IMR-90 (cell line): ENCODE measurements at regions not wholly inside any gene's neighbourhood (a gene's known extent, or its start where the extent isn't known, plus 50 kb on each side); places are given as distances from the start of the nearest gene placed in this dataset.

Experiments
- ATAC-seq: fragments of 200-7000 bp; cut with Tn5 transposase; 2 replicates; pipeline ENCODE4 v1.9.1; 2020; ENCODE audit warnings: low read depth, mild to moderate bottlenecking, moderate library complexity
- BruUV-seq: library from RNA; stranded (reverse); fragments of 400-500 nt; replicated peaks from 2 replicates; lab custom pipeline; 2021; lab: Mats Ljungman, UMichigan
- CTCF ChIA-PET: fragments of 300-600 bp; formaldehyde crosslinking; extraction: SDS; loops from one replicate; lab custom pipeline; 2021; ENCODE audit warnings: antibody characterized with exemption; lab: Yijun Ruan, JAX
- POLR2A ChIA-PET: fragments of 300-600 bp; sonication (Branson Sonifier 250); formaldehyde crosslinking; loops from one replicate; lab custom pipeline; 2022; ENCODE audit warnings: antibody characterized with exemption; ENCODE audit not compliant: unreplicated experiment; lab: Charles Lee
- DNase-seq: peaks from one replicate; pipeline ENCODE4 v3.0.0; 2013
- H2AFZ ChIP-seq: replicated peaks from 2 replicates; pipeline ENCODE3; 2013; ENCODE audit warnings: low read length, mild to moderate bottlenecking; ENCODE audit not compliant: poor library complexity
- H2AK5ac ChIP-seq: 2 replicates; pipeline ENCODE4 v1.6.1; 2013; ENCODE audit warnings: low read depth, low read length, inconsistent platforms
- H2AK9ac ChIP-seq: replicated peaks from 2 replicates; pipeline ENCODE3; 2013; ENCODE audit warnings: mild to moderate bottlenecking, low read depth, low read length, moderate library complexity; ENCODE audit not compliant: poor library complexity
- H2BK120ac ChIP-seq: 2 replicates; pipeline ENCODE4 v1.6.1; 2013; ENCODE audit warnings: low read depth, low read length, inconsistent platforms
- H2BK15ac ChIP-seq: 3 replicates; pipeline ENCODE4 v1.6.1; 2013; ENCODE audit warnings: low read depth, low read length, inconsistent platforms
- H2BK20ac ChIP-seq: 2 replicates; pipeline ENCODE4 v1.6.1; 2013; ENCODE audit warnings: low read depth, mild to moderate bottlenecking, inconsistent platforms, low read length, moderate library complexity
- H2BK5ac ChIP-seq: 2 replicates; pipeline ENCODE4 v1.6.1; 2013; ENCODE audit warnings: mild to moderate bottlenecking, low read depth, low read length, inconsistent platforms; ENCODE audit not compliant: poor library complexity, severe bottlenecking
- H3K14ac ChIP-seq: replicated peaks from 2 replicates; pipeline ENCODE4 v1.6.1; 2013; ENCODE audit warnings: low read depth, low read length, inconsistent platforms
- H3K18ac ChIP-seq: 2 replicates; pipeline ENCODE4 v1.6.1; 2013; ENCODE audit warnings: low read depth, low read length, control low read depth
- H3K23ac ChIP-seq: 2 replicates; pipeline ENCODE4 v1.6.1; 2013; ENCODE audit warnings: low read depth, low read length, inconsistent platforms
- H3K27ac ChIP-seq: 2 replicates; pipeline ENCODE4 v1.5.1; 2013; ENCODE audit warnings: mild to moderate bottlenecking, control low read depth, low read length; ENCODE audit not compliant: insufficient read depth
- H3K27me3 ChIP-seq: 2 replicates; pipeline ENCODE4 v1.6.1; 2013; ENCODE audit warnings: low read length; ENCODE audit not compliant: control insufficient read depth, insufficient read depth
- H3K36me3 ChIP-seq: 2 replicates; pipeline ENCODE4 v1.6.1; 2013; ENCODE audit warnings: low read length, mixed read lengths; ENCODE audit not compliant: control insufficient read depth, insufficient read depth
- H3K4ac ChIP-seq: 2 replicates; pipeline ENCODE4 v1.6.1; 2013; ENCODE audit warnings: low read depth, low read length, inconsistent platforms
- H3K4me1 ChIP-seq: 2 replicates; pipeline ENCODE4 v1.6.1; 2013; ENCODE audit warnings: low read length, mixed read lengths; ENCODE audit not compliant: control insufficient read depth, insufficient read depth
- H3K4me2 ChIP-seq: 2 replicates; pipeline ENCODE4 v1.6.1; 2013; ENCODE audit warnings: low read depth, mild to moderate bottlenecking, control low read depth, low read length, moderate library complexity
- H3K4me3 ChIP-seq: 2 replicates; pipeline ENCODE4 v1.5.1; 2013; ENCODE audit warnings: low read depth, mild to moderate bottlenecking, control low read depth, low read length, moderate library complexity; ENCODE audit not compliant: insufficient read depth
- H3K56ac ChIP-seq: 2 replicates; pipeline ENCODE4 v1.6.1; 2013; ENCODE audit warnings: low read length, inconsistent platforms; ENCODE audit not compliant: insufficient read depth; ENCODE audit errors: extremely low read depth
- H3K79me1 ChIP-seq, 2 experiments: 2 replicates each; pipeline ENCODE4 v1.6.1; 2013; ENCODE audit warnings: low read length in 2 of 2, inconsistent platforms in 1 of 2, low read depth in 1 of 2
- H3K9ac ChIP-seq: 2 replicates; pipeline ENCODE4 v1.6.1; 2013; ENCODE audit warnings: low read depth, low read length, control low read depth
- H3K9me1 ChIP-seq: 2 replicates; pipeline ENCODE4 v1.6.1; 2013; ENCODE audit warnings: low read length, inconsistent platforms; ENCODE audit not compliant: insufficient read depth
- H3K9me3 ChIP-seq: 2 replicates; pipeline ENCODE4 v1.6.1; 2013; ENCODE audit warnings: low read length; ENCODE audit not compliant: control insufficient read depth, insufficient read depth
- H4K20me1 ChIP-seq: 2 replicates; pipeline ENCODE4 v1.6.1; 2013; ENCODE audit warnings: low read length, inconsistent platforms; ENCODE audit not compliant: insufficient read depth
- H4K5ac ChIP-seq: 2 replicates; pipeline ENCODE4 v1.6.1; 2013; ENCODE audit warnings: mild to moderate bottlenecking, low read depth, low read length, control low read depth
- H4K8ac ChIP-seq, 2 experiments: 2 replicates each; pipeline ENCODE4 v1.6.1; 2013; ENCODE audit warnings: low read depth in 2 of 2, low read length in 2 of 2, control low read depth in 1 of 2, inconsistent platforms in 1 of 2
- H4K91ac ChIP-seq: 2 replicates; pipeline ENCODE4 v1.6.1; 2013; ENCODE audit warnings: low read depth, low read length, inconsistent platforms; ENCODE audit not compliant: insufficient read depth
- CEBPB ChIP-seq: IDR thresholded peaks from 2 replicates; pipeline ENCODE4 v1.6.1; 2012; ENCODE audit warnings: low read depth, low read length, improper control_type of control experiment
- MAFK ChIP-seq: IDR thresholded peaks from 2 replicates; pipeline ENCODE4 v1.6.1; 2012; ENCODE audit warnings: low read depth, low read length, improper control_type of control experiment
- POLR2A ChIP-seq: IDR thresholded peaks from 2 replicates; pipeline ENCODE4 v1.6.1; 2012; ENCODE audit warnings: mild to moderate bottlenecking, low read depth, low read length
- SMC3 ChIP-seq: fragments of 150-350 bp; IDR thresholded peaks from 2 replicates; pipeline ENCODE4 v1.6.1; 2016; ENCODE audit warnings: low read depth, mild to moderate bottlenecking, antibody characterized with exemption, low read length, moderate library complexity
- WGBS, 2 experiments: methylation state at CpG; one replicate each; pipeline versions ENCODE4 v1.1.5 to v1.1.7; 2013; ENCODE audit warnings: missing lambda C conversion rate in 2 of 2; ENCODE audit not compliant: insufficient read length in 1 of 2; ENCODE audit errors: extremely low coverage in 2 of 2; 5-methylcytosine and 5-hydroxymethylcytosine counted together
- dilution Hi-C: fragments of 300-500 bp; cut with HindIII; formaldehyde crosslinking; loops from one replicate; pipeline ENCODE4 v1.14.3; 2018; ENCODE audit warnings: low sequenced_read_pairs; ENCODE audit not compliant: unreplicated experiment
- in situ Hi-C: fragments of 300-500 bp; cut with MboI; formaldehyde crosslinking; loops from 3 replicates; pipeline ENCODE4 v1.14.3; 2019; ENCODE audit warnings: low sequenced_read_pairs, inconsistent platforms, mixed read lengths
- intact Hi-C: fragments of 100-400 bp; cut with micrococcal nuclease; formaldehyde crosslinking; loops from 2 replicates; pipeline ENCODE4 v1.10.0; 2022

- Histone ChIP-seq H4K91ac (no peak overlapping the region), H4K8ac (no peak overlapping the region), H2AK5ac (peak overlapping the region; percentile 20; the same call in 1 of the 2 replicates), H4K20me1 (no peaks in the 10 kb centered on the region), H2BK5ac (no peak overlapping the region), H2BK20ac (no peak overlapping the region), H3K4me1 (peaks cover 6% of the 10 kb centered on the region), H2AFZ (no peak overlapping the region), H3K23ac (no peak overlapping the region), H3K36me3 (no peaks in the 10 kb centered on the region), H3K27ac (no peak overlapping the region), H3K4me3 (no peak overlapping the region), H3K56ac (no peak overlapping the region), H3K9me3 (no peaks in the 10 kb centered on the region), H3K4ac (no peak overlapping the region), H2BK15ac (no peak overlapping the region), H2AK9ac (no peak overlapping the region), H3K4me2 (no peak overlapping the region), H3K9ac (no peak overlapping the region), H3K79me1 (no peaks in the 10 kb centered on the region), H4K5ac (no peak overlapping the region), H3K18ac (no peak overlapping the region), H3K9me1 (0 out of 2 replicates have a peak, but pooled peaks cover 2% of the 10 kb centered on the region), H3K14ac (no peak overlapping the region), H2BK120ac (no peak overlapping the region), H3K27me3 (no peaks in the 10 kb centered on the region)
- 60% methylated on average over 1 of the region's 10 CpGs; no CpG with 5 or more reads in 1 of the 2 experiments for WGBS, 2 experiments
- no TSS peak for BruUV-seq
- dilution Hi-C loops (no loop called here), in situ Hi-C loops (loop anchor here (25.0 kb wide), 1 partner anchor 127 kb away; the partner anchor contains the start of gene GADD45A), intact Hi-C loops (loop anchor here (1.0 to 2.0 kb wide), 3 partner anchors 26 to 200 kb away; partner anchors contain the start of gene GADD45A)
- no peak for TF ChIP-seq POLR2A
- TF ChIP-seq CEBPB: no peak
- no peak for TF ChIP-seq SMC3
- no peak for TF ChIP-seq MAFK
- DNase-seq (peak; percentile 18), ATAC-seq (no peak)
- ChIA-PET POLR2A (interaction anchor here (1.4 kb wide), 1 partner anchor 124 kb away, joined by 9 read pairs; the partner anchor contains the start of gene GADD45A), CTCF (interaction anchor here (0.7 to 3.0 kb wide), 13 partner anchors 12 to 200 kb away, joined by 3 to 24 read pairs (median 6); partner anchors contain the start of gene GADD45A)
These were observed 124.3 kb upstream of the GADD45A start for GRCh38 chr1:67560580-67561255.
